OCI-LY3 (cell line): ENCODE measurements at regions not wholly inside any gene's neighbourhood (a gene's known extent, or its start where the extent isn't known, plus 50 kb on each side); places are given as distances from the start of the nearest gene placed in this dataset.

ENCODE experiments used
- CTCF ChIP-seq: fragments of 200-600, 300-600 bp; sonication (generic); IDR thresholded peaks from 2 replicates; pipeline ENCODE4 v1.5.1; 2014; ENCODE audit warnings: antibody characterized with exemption, low read length, low read depth
- EZH2phosphoT487 ChIP-seq: fragments of 200-600 bp; shearing (Covaris generic); IDR thresholded peaks from 2 replicates; pipeline ENCODE4 v1.6.1; 2018; ENCODE audit warnings: antibody characterized with exemption, mixed run types, low read depth

- TF ChIP-seq CTCF (no peak), EZH2phosphoT487 (no peak)
Observed at GRCh38 chr7:112995059-112995824, 91.4 kb downstream of the GPR85 start.
